Activated T-cell treated with anti-CD3 and anti-CD28 coated beads, Interleukin-2, amount 50 U/mL, for 24 hours (primary cell): ENCODE measurements at regions not wholly inside any gene's neighbourhood (a gene's known extent, or its start where the extent isn't known, plus 50 kb on each side); places are given as distances from the start of the nearest gene placed in this dataset.

Experiments
- DNase-seq: peaks from one replicate; pipeline ENCODE4 v3.0.0-alpha.2; 2020
- H3K27ac Mint-ChIP-seq: 2 replicates; pipeline ENCODE4 v1.8.0; 2020; ENCODE audit warnings: mild to moderate bottlenecking, mixed read lengths
- H3K27me3 Mint-ChIP-seq: 2 replicates; pipeline ENCODE4 v1.8.0; 2020; ENCODE audit warnings: mixed read lengths
- H3K36me3 Mint-ChIP-seq: 2 replicates; pipeline ENCODE4 v1.8.0; 2020; ENCODE audit warnings: low read depth, mixed read lengths
- H3K4me1 Mint-ChIP-seq: 2 replicates; pipeline ENCODE4 v1.8.0; 2020; ENCODE audit warnings: low read depth, mixed read lengths
- H3K4me3 Mint-ChIP-seq: 2 replicates; pipeline ENCODE4 v1.8.0; 2020; ENCODE audit warnings: mild to moderate bottlenecking, moderate library complexity, mixed read lengths
- H3K9me3 Mint-ChIP-seq: 2 replicates; pipeline ENCODE4 v1.8.0; 2020; ENCODE audit warnings: mixed read lengths

- Mint-ChIP-seq H3K36me3 (no peaks in the 10 kb centered on the region), H3K4me1 (no peaks in the 10 kb centered on the region), H3K9me3 (no peaks in the 10 kb centered on the region), H3K27me3 (peaks cover 3% of the 10 kb centered on the region), H3K4me3 (no peak overlapping the region), H3K27ac (no peak overlapping the region)
- DNase-seq, result no peak
Observed at GRCh38 chr13:44171861-44172260, 201.8 kb upstream of the SERP2 start.

GRCh38 chr13:44172281-44172810 lies 201.3 kb upstream of the SERP2 start:
- Mint-ChIP-seq H3K4me1 (no peaks in the 10 kb centered on the region), H3K4me3 (no peak overlapping the region), H3K27me3 (peaks cover 3% of the 10 kb centered on the region), H3K9me3 (no peaks in the 10 kb centered on the region), H3K27ac (no peak overlapping the region), H3K36me3 (no peaks in the 10 kb centered on the region)
- no peak for DNase-seq

- Mint-ChIP-seq H3K27me3 (no peaks in the 10 kb centered on the region), H3K36me3 (no peaks in the 10 kb centered on the region), H3K4me3 (no peak overlapping the region), H3K9me3 (no peaks in the 10 kb centered on the region), H3K27ac (no peak overlapping the region), H3K4me1 (no peaks in the 10 kb centered on the region)
- no peak for DNase-seq
Observed at GRCh38 chr13:44174769-44175425, 198.7 kb upstream of the SERP2 start.

- Mint-ChIP-seq H3K4me1 (no peaks in the 10 kb centered on the region), H3K9me3 (no peaks in the 10 kb centered on the region), H3K27ac (no peak overlapping the region), H3K4me3 (no peak overlapping the region), H3K36me3 (no peaks in the 10 kb centered on the region), H3K27me3 (peaks cover 3% of the 10 kb centered on the region)
- DNase-seq, result no peak
Observed at GRCh38 chr13:44176173-44176572, 197.5 kb upstream of the SERP2 start.

- H3K27me3 Mint-ChIP-seq, result peaks cover 3% of the 10 kb centered on the region
- DNase-seq, result no peak
- H3K9me3 Mint-ChIP-seq, result no peaks in the 10 kb centered on the region
- no peaks in the 10 kb centered on the region for H3K4me1 Mint-ChIP-seq
- no peaks in the 10 kb centered on the region for H3K36me3 Mint-ChIP-seq
- H3K4me3 Mint-ChIP-seq, result no peak overlapping the region
- H3K27ac Mint-ChIP-seq, result no peak overlapping the region
Observed at GRCh38 chr13:44180876-44181536, 192.6 kb upstream of the SERP2 start.

- Mint-ChIP-seq H3K36me3 (no peaks in the 10 kb centered on the region), H3K27ac (no peak overlapping the region), H3K9me3 (no peaks in the 10 kb centered on the region), H3K4me3 (no peak overlapping the region), H3K27me3 (peaks cover 6% of the 10 kb centered on the region), H3K4me1 (no peaks in the 10 kb centered on the region)
- DNase-seq, result no peak
Observed at GRCh38 chr13:44181931-44182330, 191.7 kb upstream of the SERP2 start.

GRCh38 chr13:44184740-44185139 lies 188.9 kb upstream of the SERP2 start:
- Mint-ChIP-seq H3K4me3 (no peak overlapping the region), H3K27me3 (peaks cover 8% of the 10 kb centered on the region), H3K36me3 (no peaks in the 10 kb centered on the region), H3K4me1 (no peaks in the 10 kb centered on the region), H3K9me3 (no peaks in the 10 kb centered on the region), H3K27ac (no peak overlapping the region)
- no peak for DNase-seq

GRCh38 chr13:44188257-44188656 lies 185.4 kb upstream of the SERP2 start:
- Mint-ChIP-seq H3K4me3 (no peak overlapping the region), H3K9me3 (peaks cover 3% of the 10 kb centered on the region), H3K27ac (no peak overlapping the region), H3K36me3 (no peaks in the 10 kb centered on the region), H3K27me3 (peaks cover 9% of the 10 kb centered on the region), H3K4me1 (peaks cover 13% of the 10 kb centered on the region)
- no peak for DNase-seq

- Mint-ChIP-seq H3K27ac (no peak overlapping the region), H3K36me3 (no peaks in the 10 kb centered on the region), H3K4me1 (peaks cover 13% of the 10 kb centered on the region), H3K27me3 (peaks cover 9% of the 10 kb centered on the region), H3K9me3 (peaks cover 3% of the 10 kb centered on the region), H3K4me3 (no peak overlapping the region)
- no peak for DNase-seq
Observed at GRCh38 chr13:44189085-44189484, 184.5 kb upstream of the SERP2 start.

GRCh38 chr13:44191103-44191502 lies 182.5 kb upstream of the SERP2 start:
- Mint-ChIP-seq H3K4me1 (peaks cover 28% of the 10 kb centered on the region), H3K27me3 (peaks cover 16% of the 10 kb centered on the region), H3K9me3 (peaks cover 3% of the 10 kb centered on the region), H3K36me3 (no peaks in the 10 kb centered on the region), H3K27ac (no peak overlapping the region), H3K4me3 (no peak overlapping the region)
- DNase-seq, result no peak

- Mint-ChIP-seq H3K27me3 (peaks cover 13% of the 10 kb centered on the region), H3K4me1 (peaks cover 33% of the 10 kb centered on the region), H3K36me3 (no peaks in the 10 kb centered on the region), H3K27ac (peak overlapping the region; percentile 66), H3K9me3 (peaks cover 3% of the 10 kb centered on the region), H3K4me3 (peak overlapping the region; percentile 18)
- DNase-seq, result peak; percentile 48
Observed at GRCh38 chr13:44191504-44192171, 182.0 kb upstream of the SERP2 start.

GRCh38 chr13:44193731-44194130 lies 179.9 kb upstream of the SERP2 start:
- Mint-ChIP-seq H3K27ac (no peak overlapping the region), H3K4me1 (peaks cover 52% of the 10 kb centered on the region), H3K36me3 (no peaks in the 10 kb centered on the region), H3K27me3 (peaks cover 13% of the 10 kb centered on the region), H3K4me3 (no peak overlapping the region), H3K9me3 (peaks cover 3% of the 10 kb centered on the region)
- no peak for DNase-seq

GRCh38 chr13:44195245-44195644 lies 178.4 kb upstream of the SERP2 start:
- no peak for DNase-seq
- Mint-ChIP-seq H3K36me3 (no peaks in the 10 kb centered on the region), H3K27ac (no peak overlapping the region)

GRCh38 chr13:44196196-44196751 lies 177.3 kb upstream of the SERP2 start:
- Mint-ChIP-seq H3K4me3 (no peak overlapping the region), H3K9me3 (peaks cover 3% of the 10 kb centered on the region), H3K36me3 (no peaks in the 10 kb centered on the region), H3K4me1 (peaks cover 52% of the 10 kb centered on the region), H3K27ac (no peak overlapping the region), H3K27me3 (peaks cover 25% of the 10 kb centered on the region)
- DNase-seq, result no peak

More at GRCh38 chr13:44195245-44195644, 178.4 kb upstream of the SERP2 start:
- peaks cover 53% of the 10 kb centered on the region for H3K4me1 Mint-ChIP-seq
- peaks cover 23% of the 10 kb centered on the region for H3K27me3 Mint-ChIP-seq
- no peak overlapping the region for H3K4me3 Mint-ChIP-seq
- H3K9me3 Mint-ChIP-seq, result peaks cover 3% of the 10 kb centered on the region
